Medulla oblongata (tissue), 1 donor: ENCODE measurements at regions not wholly inside any gene's neighbourhood (a gene's known extent, or its start where the extent isn't known, plus 50 kb on each side); places are given as distances from the start of the nearest gene placed in this dataset.

ENCODE experiments used
- DNase-seq: peaks from one replicate; pipeline ENCODE4 v3.0.0-alpha.2; 2015; ENCODE audit errors: extremely low spot score

DNA sequence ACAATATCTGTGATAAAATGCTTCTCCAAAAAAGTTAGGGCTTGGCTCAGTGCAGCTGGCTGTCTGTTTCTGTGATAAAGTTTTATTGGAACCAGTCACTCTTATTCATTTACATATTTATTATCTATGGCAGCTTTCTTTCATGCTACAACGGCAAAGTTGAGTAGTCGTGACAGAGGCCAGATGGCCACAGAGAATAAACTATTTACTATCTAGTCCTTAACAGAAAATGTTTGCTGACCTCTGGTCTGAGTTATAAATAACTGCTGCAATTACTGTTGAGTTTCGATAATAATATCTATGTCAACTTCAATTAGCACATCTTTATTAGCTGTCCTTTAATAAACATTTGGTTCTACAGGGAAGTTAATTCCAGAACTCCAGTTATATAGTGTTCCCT is 180.2 kb upstream of the RUNX1 start:
- no peak for DNase-seq

DNA sequence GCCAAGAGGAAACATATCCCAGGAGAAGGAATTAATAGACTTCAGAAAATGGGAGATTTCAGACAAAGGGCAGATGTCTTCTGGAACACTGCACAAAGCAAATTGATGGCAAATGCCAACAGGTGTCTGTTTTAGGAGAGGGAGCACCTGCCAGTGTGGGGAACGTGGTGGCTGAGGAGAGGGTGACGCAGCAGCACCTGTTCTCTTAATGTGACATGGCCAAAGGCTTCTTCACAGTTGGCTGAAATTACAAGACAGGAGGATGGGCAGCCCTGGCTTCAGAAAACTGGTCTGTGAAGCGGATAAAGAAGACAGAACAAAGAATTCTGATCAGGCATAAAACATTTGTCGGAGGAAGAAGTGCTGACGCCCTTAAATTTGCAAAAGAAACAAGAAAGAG is 178.7 kb upstream of the RUNX1 start:
- no peak for DNase-seq

DNA sequence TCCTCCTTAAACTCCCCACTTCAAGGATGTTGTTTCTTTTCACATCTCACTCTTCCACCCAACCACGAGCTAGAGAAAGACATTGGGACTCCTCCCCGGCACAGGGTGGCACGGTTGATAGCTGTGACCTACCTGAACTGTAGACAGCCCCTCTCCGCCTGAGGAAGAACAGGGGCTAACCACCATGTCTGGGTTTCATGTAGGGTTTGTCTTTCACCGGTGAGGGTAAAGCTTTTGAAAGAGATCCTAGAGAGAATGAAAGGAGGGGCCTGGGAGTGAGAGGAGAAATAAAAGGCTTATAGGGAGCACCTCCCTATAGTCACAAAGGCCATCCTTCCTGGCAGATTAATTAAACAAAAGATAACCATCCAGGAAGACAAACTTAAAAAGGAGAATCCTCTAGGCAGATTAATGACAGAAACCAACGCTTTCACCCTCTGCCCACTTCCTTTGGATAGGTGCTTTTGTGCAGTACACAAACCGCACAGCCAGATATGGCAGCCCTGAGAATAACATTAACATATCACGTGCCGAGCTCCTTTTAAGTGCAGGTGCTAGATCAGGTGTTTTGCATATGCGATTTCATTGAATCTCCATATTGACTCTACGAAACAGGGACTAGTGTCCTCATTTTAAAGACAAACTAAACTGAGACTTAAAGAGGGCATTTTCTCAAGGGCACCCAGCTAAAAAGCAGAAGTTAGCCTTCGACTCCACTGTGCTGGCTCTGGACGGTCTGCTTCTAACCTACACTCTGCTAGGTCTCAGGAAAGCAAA is 178.1 kb upstream of the RUNX1 start:
- peak; percentile 12 for DNase-seq

DNA sequence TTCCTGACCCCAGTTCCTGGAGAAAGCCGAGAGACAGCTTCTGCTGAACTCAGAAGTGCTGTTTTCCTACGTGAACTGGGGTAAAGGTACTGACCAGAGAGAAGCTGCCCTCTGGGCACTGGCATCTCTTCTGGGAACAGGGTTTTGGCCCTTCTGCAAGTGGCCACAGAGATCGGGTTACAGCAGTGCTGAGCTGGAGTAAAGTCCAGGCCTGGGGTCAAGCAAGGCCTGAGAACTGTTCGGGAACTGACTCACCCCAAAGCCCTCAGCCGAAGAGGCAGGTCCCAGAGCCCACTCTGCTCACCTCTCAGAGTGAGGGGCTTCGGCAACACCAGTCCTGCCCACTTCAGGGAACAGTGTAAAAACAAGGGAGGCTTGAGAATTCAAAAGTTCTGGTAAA is 177.2 kb upstream of the RUNX1 start:
- DNase-seq, result no peak

DNA sequence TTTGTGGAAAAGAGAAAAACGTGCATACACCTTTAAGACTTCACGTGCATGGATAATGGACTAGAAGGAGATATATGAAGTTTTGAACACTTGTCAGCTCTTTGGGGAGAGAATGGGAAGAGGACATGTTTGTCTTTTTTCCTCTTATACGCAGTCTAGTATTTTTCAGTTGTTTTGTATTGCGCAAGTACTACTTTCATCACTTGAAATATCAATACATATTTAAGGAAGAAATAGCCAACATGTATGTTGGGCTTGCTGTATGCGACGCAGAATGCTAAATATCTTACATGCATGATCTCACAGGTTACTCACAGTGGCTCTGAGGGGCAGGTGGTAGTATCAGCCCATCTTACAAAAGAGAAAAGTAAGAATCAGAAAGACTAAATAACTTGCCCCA is 176.5 kb upstream of the RUNX1 start:
- no peak for DNase-seq

DNA sequence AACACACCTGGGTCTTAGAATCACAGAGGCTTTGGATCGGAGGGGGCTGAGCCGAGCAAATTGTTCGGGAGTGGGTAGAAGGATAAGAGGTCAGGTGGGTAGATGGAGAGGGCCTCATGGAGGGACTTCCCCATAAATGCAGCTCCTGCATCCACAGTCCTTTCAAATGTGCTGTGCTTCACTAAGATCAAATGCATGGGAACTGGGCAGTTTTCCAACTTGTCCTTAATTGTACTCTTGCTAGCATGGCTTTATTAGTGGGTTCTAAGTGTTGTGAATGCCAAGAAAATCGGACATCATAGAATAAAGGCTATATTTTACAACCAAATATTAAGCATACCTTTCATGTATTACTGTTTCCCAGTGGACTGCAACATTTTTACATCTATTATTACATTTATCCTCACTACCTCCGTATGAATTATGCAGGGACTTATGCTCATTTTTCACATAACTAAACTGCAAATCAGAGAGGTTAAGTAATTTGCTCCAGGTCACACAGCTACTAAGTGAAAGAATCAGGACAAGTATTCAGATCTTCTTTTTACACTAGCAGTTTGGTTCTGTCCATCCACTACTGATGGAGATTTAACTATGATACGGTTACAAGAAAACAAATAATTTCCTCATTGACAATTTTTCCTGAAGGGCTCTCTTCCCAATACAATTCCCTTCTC is 174.5 kb upstream of the RUNX1 start:
- DNase-seq, result no peak

DNA sequence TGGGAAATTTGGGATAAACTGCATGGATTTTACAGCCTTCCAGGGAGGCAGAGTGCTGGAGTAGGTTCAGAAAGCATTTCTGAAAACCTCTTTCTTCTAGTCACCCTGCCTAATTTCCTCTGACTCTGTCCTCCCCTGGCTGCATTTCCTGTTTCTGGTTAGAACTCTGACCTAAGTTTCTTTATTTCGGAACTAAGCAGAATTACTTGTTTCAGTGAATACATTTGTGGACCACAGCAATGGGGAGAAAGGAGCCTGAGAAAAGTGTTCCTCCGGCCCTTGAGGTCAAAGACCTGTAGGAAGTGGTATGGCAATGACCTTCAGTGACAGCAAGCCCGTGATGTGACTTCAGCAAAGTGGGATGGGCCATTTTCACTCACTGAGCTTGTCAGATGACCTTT is 173.4 kb upstream of the RUNX1 start:
- peak; percentile 34 for DNase-seq

DNA sequence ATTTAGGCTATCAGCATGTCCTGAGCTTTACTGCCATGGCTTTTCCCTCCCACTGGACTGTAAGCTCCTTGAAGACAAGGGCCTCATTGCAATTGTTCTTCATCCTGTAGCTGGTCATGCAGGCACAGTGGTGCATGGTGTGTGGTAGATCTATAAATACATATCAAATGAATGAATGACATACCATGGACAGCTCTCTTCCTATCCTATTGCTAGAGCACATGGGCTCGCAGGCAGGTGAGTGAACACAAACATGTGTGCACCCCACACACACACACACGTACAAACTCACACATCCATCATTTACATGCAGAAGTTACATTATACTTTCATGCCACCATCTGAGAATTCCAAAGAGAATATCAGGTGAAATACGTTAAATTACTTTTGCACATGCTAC is 172.9 kb upstream of the RUNX1 start:
- no peak for DNase-seq

DNA sequence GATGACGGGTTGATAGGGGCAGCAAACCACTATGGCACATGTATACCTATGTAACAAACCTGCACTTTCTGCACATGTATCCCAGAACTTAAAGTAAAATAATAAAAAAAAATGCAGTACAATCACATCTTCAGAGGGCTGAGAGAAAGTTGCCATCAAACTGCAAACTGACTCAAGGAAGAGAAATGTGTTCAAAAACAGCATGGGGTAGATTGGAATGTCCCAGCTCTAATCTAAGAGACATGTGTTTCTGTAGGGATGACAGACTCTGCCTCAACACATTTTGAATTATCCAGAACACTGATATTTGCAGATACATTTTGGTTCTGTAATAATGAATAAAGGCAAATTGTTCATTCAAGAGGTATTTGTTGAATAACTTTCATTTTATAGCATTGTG is 171.2 kb upstream of the RUNX1 start:
- DNase-seq, result no peak

DNA sequence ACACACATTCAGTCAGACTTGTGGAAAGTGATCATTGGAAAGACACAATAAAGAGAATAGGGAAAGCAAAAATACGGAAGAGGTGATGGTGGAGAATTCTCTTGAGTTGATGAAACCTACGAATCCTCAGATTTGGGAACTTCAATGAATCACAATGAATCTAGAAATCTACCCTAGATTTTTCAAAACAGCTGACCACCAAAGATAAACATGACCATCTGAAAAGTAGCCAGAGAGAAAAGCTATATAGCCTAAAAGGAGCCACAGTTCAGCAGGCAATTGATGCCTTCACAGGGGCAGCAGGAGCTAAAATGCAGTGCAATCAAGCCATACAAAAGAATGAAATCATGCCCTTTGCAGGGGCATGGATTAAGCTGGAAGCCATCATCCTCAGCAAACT is 170.6 kb upstream of the RUNX1 start:
- no peak for DNase-seq

DNA sequence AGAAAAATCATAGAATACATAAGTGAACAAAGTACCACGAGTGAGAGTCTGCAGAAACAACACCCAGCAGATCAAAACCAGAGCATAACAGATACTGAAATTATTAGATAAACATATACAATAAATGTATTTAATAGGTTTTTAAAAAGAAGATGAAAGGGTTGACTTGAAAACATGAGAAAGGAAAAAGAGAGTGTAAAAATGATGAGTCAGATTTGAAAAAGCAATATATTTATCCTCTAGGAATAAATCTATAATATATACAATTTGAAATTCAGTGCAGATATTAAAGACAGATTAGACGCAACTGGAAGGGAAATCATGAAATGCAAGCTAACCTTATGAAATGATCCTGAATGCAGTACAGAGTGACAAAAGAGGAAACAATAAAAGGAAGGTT is 170.2 kb upstream of the RUNX1 start:
- DNase-seq, result no peak

DNA sequence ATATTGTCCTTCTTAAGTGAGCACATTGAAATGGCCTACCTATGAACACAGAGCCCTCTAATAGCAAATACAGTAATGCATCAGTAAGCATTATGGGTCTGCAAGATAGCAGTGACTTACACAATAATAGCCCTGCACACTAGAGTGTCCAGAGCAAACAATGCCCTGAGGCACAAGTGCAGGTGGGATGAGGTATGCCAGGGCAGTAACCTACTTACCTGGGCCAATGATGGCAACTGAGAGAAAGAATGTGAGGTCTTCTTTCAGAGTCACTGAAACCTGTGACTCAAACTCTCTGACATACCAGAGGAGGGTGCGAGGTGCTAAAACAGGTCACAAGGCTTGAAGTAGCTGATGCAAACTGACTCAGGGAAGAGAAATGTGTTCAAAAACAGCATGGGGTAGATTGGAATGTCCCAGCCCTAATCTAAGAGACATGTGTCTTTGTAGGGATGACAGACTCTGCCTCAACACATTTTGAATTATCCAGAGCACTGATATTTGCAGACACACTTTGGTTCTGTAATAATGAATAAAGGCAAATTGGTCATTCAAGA is 168.5 kb upstream of the RUNX1 start:
- DNase-seq, result no peak

DNA sequence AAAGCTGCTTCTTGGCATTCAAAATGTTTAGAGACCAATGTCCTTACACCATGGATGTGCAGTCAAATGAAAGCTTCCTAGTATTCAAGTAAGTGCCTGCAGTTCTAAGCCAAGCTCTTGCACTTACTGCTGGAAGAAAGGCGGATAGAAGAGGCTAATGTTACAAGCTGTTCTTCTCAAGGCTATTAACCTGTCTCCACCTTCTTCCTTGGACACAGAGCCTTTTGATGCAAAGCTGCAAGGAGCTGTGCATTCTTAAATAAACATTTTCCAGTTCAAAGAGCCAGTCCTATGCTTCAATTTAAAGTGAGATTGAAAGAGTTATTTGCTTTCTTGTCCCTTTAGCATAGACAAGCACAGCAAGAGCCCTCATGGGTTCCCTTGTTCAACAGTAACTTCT is 167.9 kb upstream of the RUNX1 start:
- DNase-seq, result no peak

DNA sequence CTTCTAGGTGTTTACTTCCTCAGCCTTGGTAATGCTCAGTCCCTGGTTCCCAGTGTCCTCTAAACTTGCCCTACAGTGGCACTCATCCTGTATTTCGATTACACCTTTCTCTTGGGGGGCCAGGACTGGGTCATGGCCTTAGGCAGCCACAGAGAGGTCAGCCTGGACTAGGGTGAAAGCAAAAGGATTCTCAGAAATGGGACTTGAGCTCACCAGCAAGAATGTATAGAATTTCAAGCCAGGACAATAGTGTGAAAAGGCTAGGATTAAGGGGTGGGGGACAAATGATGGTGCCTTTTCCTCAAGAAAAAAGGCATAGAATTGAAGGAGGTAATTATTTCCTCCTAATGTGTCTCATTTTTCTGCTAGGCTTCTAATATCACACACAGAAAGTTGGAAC is 166.8 kb upstream of the RUNX1 start:
- DNase-seq, result no peak

DNA sequence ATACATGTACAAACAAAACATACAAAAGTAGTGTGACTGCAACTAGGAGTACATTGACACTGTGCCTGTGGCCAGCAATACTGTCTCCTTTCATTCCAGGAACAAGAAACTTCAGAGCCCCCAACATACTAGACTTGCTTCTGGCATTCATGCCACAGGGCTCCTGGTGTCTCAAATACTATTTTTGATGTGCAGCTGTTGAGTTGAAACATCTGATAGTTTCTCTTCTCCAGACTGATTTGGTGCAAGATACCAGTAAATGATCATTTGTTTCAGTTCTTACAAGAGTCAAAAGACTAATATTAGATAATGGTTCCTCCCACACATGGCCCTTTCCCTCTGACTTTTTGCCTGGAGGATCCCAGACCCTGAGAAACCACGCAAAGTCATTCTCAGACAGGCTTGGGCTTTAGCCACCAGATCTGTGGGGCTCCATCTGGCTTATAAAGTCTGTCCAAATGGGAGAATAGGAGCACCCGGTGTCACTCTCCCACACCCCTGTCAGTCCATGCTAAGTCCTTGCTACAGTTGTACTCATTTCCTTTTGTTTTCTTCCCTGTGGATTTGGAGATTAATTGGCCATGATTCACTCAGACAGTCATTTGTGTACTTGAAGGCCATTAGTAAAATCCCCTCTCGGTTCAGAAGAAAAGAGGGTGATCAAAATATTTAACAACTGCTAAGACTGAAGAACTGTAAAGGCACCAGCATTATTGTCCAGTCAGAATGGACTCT is 163.5 kb upstream of the RUNX1 start:
- DNase-seq, result no peak

DNA sequence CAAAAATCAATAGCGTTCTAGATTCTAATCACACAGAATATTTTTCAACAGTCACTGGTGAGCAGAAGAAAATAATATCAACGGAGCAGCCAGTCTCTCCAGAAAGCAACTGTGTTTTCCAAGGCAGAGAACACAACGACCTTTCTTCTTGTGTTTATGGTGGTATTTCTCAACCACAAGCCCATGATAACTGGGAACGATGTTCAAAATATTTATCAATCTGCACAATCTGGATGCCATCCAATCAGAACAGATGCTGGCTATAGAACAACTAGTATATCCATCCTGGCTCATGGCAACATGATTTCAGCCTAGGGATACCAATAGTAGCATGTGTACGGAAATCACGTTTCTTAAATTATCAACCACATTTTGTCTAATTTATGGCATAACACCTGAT is 162.7 kb upstream of the RUNX1 start:
- DNase-seq, result no peak

DNA sequence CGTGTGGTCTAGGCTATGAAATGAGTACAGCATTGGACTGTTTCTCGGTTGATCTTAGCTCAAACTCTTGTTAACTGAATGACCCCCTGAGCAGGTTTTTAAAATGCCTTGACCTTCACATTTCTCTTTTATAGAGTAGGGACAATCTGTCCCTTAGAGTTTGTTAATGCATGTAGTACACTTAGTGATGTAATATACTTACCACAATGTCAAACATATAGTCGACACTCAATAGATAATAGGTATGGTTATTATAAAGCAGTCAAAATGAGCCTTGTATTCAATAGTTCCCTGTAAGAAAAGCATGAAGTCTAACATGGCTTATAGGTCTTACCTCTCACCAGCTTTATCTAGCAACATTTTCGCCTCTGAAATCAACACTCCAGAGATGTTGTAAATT is 161.0 kb upstream of the RUNX1 start:
- DNase-seq, result no peak

DNA sequence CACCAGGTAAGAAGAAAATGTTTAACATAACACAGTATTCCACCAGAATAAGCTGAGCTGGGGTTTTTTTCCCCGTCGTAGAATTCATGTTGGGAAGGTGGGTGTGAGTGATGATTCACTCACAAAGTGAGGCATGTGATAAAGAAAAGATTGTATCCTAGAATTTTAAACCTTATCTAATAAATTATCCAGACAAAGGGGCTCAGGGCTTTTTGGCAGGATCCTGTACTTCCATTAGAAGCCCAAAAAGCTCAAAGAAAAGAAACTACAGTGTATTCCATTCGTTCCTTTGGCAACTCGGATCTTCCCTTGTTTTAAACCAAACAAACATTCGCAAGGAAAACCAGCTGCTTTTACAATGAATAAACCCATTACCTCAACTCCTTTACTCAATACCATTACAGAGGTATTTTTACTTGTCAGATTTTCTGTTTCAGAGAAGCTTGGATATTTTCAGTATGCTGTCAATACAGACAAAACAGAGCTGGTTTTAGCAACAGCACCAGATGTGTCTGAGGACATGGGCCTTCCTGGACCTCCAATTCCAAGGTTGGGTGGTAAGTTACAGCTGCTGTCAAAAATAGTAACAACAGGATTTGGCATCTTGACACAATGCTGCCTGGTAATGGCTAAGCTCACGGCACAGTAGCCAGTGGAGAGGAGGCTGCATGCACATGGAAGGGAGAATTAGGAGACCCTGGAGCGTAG is 159.9 kb upstream of the RUNX1 start:
- DNase-seq, result no peak

DNA sequence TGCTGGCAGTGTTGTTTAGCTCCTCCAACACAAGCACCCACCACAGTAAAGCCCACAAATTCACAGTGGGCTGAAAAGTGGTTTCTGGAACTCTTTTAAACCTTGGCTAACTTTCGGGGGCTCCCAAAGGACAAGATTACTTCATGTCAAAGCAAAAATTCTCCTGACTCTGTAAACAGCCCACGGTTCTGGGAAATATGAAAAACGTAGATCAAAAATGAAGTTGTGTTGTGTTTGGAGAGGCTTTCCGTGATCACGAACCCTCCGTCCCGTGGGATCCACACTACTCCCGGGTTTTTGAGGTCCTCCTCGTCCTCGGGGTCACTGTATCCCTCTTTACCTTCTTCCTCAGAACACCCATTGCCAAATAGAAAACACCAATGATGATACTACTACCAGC is 159.0 kb upstream of the RUNX1 start:
- DNase-seq, result no peak

DNA sequence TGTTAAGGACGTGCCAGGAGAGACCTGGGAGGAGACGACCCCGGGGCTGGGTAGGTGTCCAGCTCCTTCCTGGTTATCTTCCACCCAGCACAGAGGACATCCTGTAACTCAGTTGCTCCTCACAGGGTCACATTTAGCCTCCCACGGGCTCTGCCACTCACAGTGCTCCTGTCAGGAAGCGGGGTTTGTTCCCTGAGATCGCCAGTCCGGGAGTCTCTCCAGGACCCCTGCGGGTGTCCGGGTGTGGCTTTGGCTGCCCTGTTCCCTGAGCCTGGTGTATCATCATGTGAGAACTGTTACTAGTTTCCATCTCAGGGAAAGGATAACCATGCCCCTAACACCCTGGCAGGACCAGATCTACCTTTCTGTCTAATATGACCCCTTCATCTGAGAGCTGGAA is 158.2 kb upstream of the RUNX1 start:
- no peak for DNase-seq

DNA sequence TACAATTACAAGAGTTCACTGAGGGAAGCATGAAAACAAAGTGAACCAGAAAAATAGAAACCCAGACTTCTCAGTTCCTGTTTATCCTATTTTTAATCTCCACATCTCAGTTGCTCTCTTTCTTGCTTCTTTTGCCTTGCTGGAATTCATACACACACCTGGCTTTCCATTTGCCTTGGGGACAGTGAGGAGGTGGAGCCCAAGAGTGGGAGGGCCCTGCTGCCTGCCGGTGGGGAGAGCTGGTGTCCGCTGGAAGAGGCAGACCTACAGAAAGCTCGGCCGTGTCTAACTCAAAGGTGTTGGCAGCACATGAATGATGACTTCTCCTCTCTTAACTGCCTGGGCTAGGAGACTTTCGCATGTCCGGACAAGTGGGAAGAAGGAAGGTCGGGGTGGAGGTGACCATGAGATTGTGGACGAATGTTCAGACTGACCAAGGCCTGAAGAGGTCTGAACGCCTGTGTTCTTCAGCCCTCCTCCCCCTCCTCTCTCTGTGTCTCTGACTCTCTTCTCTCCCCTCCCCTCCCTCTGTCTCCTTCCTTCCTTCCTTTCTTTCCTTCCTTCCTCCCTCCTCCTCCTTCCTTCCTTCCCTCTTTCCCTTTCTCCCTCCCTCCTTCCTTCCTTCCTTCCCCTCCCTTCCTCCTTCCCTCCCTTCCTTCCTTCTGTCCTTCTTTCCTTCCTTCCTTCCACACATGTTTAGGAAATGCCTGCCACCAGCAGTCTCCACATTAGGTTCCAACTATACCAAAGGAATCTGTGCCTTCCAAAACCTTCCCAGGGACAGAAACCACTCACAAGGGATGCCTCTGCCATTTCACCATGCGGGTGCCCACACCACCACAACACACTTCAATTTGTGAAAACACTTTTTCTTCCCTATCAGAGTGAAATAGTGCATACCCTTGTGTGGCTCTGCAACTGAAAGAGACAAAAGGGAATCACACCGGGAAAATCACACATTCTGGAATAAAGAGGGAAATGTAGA is 157.3 kb upstream of the RUNX1 start:
- peak; percentile 33 for DNase-seq
